ENCODE measurements at regions not wholly inside any gene's neighbourhood (a gene's known extent, or its start where the extent isn't known, plus 50 kb on each side); places are given as distances from the start of the nearest gene placed in this dataset.

- Histone ChIP-seq H3K36me3 (ENCODE audit: control insufficient read depth in 4 of 4, insufficient read depth in 4 of 4, low read length in 3 of 4) (no peaks in the 10 kb centered on the region), H3K27ac (ENCODE audit: insufficient read depth in 1 of 2, low read depth in 1 of 2, low read length in 2 of 2, poor library complexity in 1 of 2, severe bottlenecking in 2 of 2) (no peak overlapping the region), H3K4me3 (ENCODE audit: control insufficient read depth in 1 of 7, extremely low read depth in 1 of 7, insufficient read depth in 4 of 7, low read depth in 2 of 7, low read length in 6 of 7) (no peak overlapping the region), H3K27me3 (replicated peaks in 2 of 5; ENCODE audit: control insufficient read depth in 4 of 5, insufficient read depth in 5 of 5, low read length in 4 of 5) (no peaks in the 10 kb centered on the region), H3K9me3 (ENCODE audit: control extremely low read depth in 1 of 5, control insufficient read depth in 4 of 5, insufficient read depth in 2 of 5, low read depth in 1 of 5, low read length in 4 of 5) (no peaks in the 10 kb centered on the region), H3K4me1 (ENCODE audit: control extremely low read depth in 1 of 4, control insufficient read depth in 4 of 4, insufficient read depth in 4 of 4, low read length in 3 of 4) (no peaks in the 10 kb centered on the region)
- CTCF ChIA-PET: no interaction called here
- no peak for DNase-seq
- POLR2A ChIA-PET: no interaction called here
- no CpG with 5 or more reads among the region's 3 CpGs for WGBS (ENCODE audit: insufficient coverage)
Observed at GRCh38 chrY:15600565-15600964, 1076.2 kb downstream of the NLGN4Y start.

GRCh38 chrY:15624370-15624769 is 1100.0 kb downstream of the NLGN4Y start:
- DNase-seq: no peak
- Histone ChIP-seq H3K4me3 (ENCODE audit: control insufficient read depth in 1 of 7, extremely low read depth in 1 of 7, insufficient read depth in 4 of 7, low read depth in 2 of 7, low read length in 6 of 7) (no peak overlapping the region), H3K9me3 (ENCODE audit: control extremely low read depth in 1 of 5, control insufficient read depth in 4 of 5, insufficient read depth in 2 of 5, low read depth in 1 of 5, low read length in 4 of 5) (no peaks in the 10 kb centered on the region), H3K36me3 (ENCODE audit: control insufficient read depth in 4 of 4, insufficient read depth in 4 of 4, low read length in 3 of 4) (no peaks in the 10 kb centered on the region), H3K27ac (ENCODE audit: insufficient read depth in 1 of 2, low read depth in 1 of 2, low read length in 2 of 2, poor library complexity in 1 of 2, severe bottlenecking in 2 of 2) (no peak overlapping the region), H3K4me1 (ENCODE audit: control extremely low read depth in 1 of 4, control insufficient read depth in 4 of 4, insufficient read depth in 4 of 4, low read length in 3 of 4) (no peaks in the 10 kb centered on the region), H3K27me3 (replicated peaks in 2 of 5; ENCODE audit: control insufficient read depth in 4 of 5, insufficient read depth in 5 of 5, low read length in 4 of 5) (no peaks in the 10 kb centered on the region)
- CTCF ChIA-PET: no interaction called here
- POLR2A ChIA-PET: no interaction called here

- Histone ChIP-seq H3K27me3 (replicated peaks in 2 of 5; ENCODE audit: control insufficient read depth in 4 of 5, insufficient read depth in 5 of 5, low read length in 4 of 5) (no peaks in the 10 kb centered on the region), H3K27ac (ENCODE audit: insufficient read depth in 1 of 2, low read depth in 1 of 2, low read length in 2 of 2, poor library complexity in 1 of 2, severe bottlenecking in 2 of 2) (no peak overlapping the region), H3K36me3 (ENCODE audit: control insufficient read depth in 4 of 4, insufficient read depth in 4 of 4, low read length in 3 of 4) (no peaks in the 10 kb centered on the region), H3K4me3 (ENCODE audit: control insufficient read depth in 1 of 7, extremely low read depth in 1 of 7, insufficient read depth in 4 of 7, low read depth in 2 of 7, low read length in 6 of 7) (no peak overlapping the region), H3K4me1 (ENCODE audit: control extremely low read depth in 1 of 4, control insufficient read depth in 4 of 4, insufficient read depth in 4 of 4, low read length in 3 of 4) (no peaks in the 10 kb centered on the region), H3K9me3 (ENCODE audit: control extremely low read depth in 1 of 5, control insufficient read depth in 4 of 5, insufficient read depth in 2 of 5, low read depth in 1 of 5, low read length in 4 of 5) (no peaks in the 10 kb centered on the region)
- CTCF ChIA-PET: no interaction called here
- DNase-seq: no peak
- POLR2A ChIA-PET: no interaction called here
- WGBS (ENCODE audit: insufficient coverage): no CpG with 5 or more reads among the region's 2 CpGs
Observed at GRCh38 chrY:15624928-15625327, 1100.6 kb downstream of the NLGN4Y start.

- Histone ChIP-seq H3K4me1 (ENCODE audit: control extremely low read depth in 1 of 4, control insufficient read depth in 4 of 4, insufficient read depth in 4 of 4, low read length in 3 of 4) (no peaks in the 10 kb centered on the region), H3K27me3 (replicated peaks in 2 of 5; ENCODE audit: control insufficient read depth in 4 of 5, insufficient read depth in 5 of 5, low read length in 4 of 5) (no peaks in the 10 kb centered on the region), H3K27ac (ENCODE audit: insufficient read depth in 1 of 2, low read depth in 1 of 2, low read length in 2 of 2, poor library complexity in 1 of 2, severe bottlenecking in 2 of 2) (no peak overlapping the region), H3K4me3 (ENCODE audit: control insufficient read depth in 1 of 7, extremely low read depth in 1 of 7, insufficient read depth in 4 of 7, low read depth in 2 of 7, low read length in 6 of 7) (no peak overlapping the region), H3K9me3 (ENCODE audit: control extremely low read depth in 1 of 5, control insufficient read depth in 4 of 5, insufficient read depth in 2 of 5, low read depth in 1 of 5, low read length in 4 of 5) (no peaks in the 10 kb centered on the region), H3K36me3 (ENCODE audit: control insufficient read depth in 4 of 4, insufficient read depth in 4 of 4, low read length in 3 of 4) (no peaks in the 10 kb centered on the region)
- CTCF ChIA-PET: no interaction called here
- POLR2A ChIA-PET: no interaction called here
- no peak for DNase-seq
Observed at GRCh38 chrY:15648198-15648597, 1123.9 kb downstream of the NLGN4Y start.

- POLR2A ChIA-PET: no interaction called here
- H3K4me3 ChIP-seq (ENCODE audit: control insufficient read depth in 1 of 7, extremely low read depth in 1 of 7, insufficient read depth in 4 of 7, low read depth in 2 of 7, low read length in 6 of 7): no peak overlapping the region
- no peaks in the 10 kb centered on the region for H3K36me3 ChIP-seq (ENCODE audit: control insufficient read depth in 4 of 4, insufficient read depth in 4 of 4, low read length in 3 of 4)
- H3K4me1 ChIP-seq (ENCODE audit: control extremely low read depth in 1 of 4, control insufficient read depth in 4 of 4, insufficient read depth in 4 of 4, low read length in 3 of 4): no peaks in the 10 kb centered on the region
- WGBS (ENCODE audit: insufficient coverage): no CpG with 5 or more reads among the region's 2 CpGs
- H3K9me3 ChIP-seq (ENCODE audit: control extremely low read depth in 1 of 5, control insufficient read depth in 4 of 5, insufficient read depth in 2 of 5, low read depth in 1 of 5, low read length in 4 of 5): no peaks in the 10 kb centered on the region
- no peak for DNase-seq
- H3K27me3 ChIP-seq (replicated peaks in 2 of 5; ENCODE audit: control insufficient read depth in 4 of 5, insufficient read depth in 5 of 5, low read length in 4 of 5): no peaks in the 10 kb centered on the region
- H3K27ac ChIP-seq (ENCODE audit: insufficient read depth in 1 of 2, low read depth in 1 of 2, low read length in 2 of 2, poor library complexity in 1 of 2, severe bottlenecking in 2 of 2): no peak overlapping the region
- CTCF ChIA-PET: no interaction called here
Observed at GRCh38 chrY:15650056-15650455, 1125.7 kb downstream of the NLGN4Y start.

GRCh38 chrY:15688531-15688930 is 1164.2 kb downstream of the NLGN4Y start:
- H3K36me3 ChIP-seq (ENCODE audit: control insufficient read depth in 4 of 4, insufficient read depth in 4 of 4, low read length in 3 of 4): no peaks in the 10 kb centered on the region
- no peaks in the 10 kb centered on the region for H3K4me1 ChIP-seq (ENCODE audit: control extremely low read depth in 1 of 4, control insufficient read depth in 4 of 4, insufficient read depth in 4 of 4, low read length in 3 of 4)
- no peak for DNase-seq
- no peak overlapping the region for H3K4me3 ChIP-seq (ENCODE audit: control insufficient read depth in 1 of 7, extremely low read depth in 1 of 7, insufficient read depth in 4 of 7, low read depth in 2 of 7, low read length in 6 of 7)
- H3K9me3 ChIP-seq (ENCODE audit: control extremely low read depth in 1 of 5, control insufficient read depth in 4 of 5, insufficient read depth in 2 of 5, low read depth in 1 of 5, low read length in 4 of 5): no peaks in the 10 kb centered on the region
- no peaks in the 10 kb centered on the region for H3K27me3 ChIP-seq (replicated peaks in 2 of 5; ENCODE audit: control insufficient read depth in 4 of 5, insufficient read depth in 5 of 5, low read length in 4 of 5)
- POLR2A ChIA-PET: no interaction called here
- no peak overlapping the region for H3K27ac ChIP-seq (ENCODE audit: insufficient read depth in 1 of 2, low read depth in 1 of 2, low read length in 2 of 2, poor library complexity in 1 of 2, severe bottlenecking in 2 of 2)
- WGBS (ENCODE audit: insufficient coverage): no CpG with 5 or more reads among the region's 1 CpG
- CTCF ChIA-PET: no interaction called here

- no peak overlapping the region for H3K4me3 ChIP-seq (ENCODE audit: control insufficient read depth in 1 of 7, extremely low read depth in 1 of 7, insufficient read depth in 4 of 7, low read depth in 2 of 7, low read length in 6 of 7)
- H3K4me1 ChIP-seq (ENCODE audit: control extremely low read depth in 1 of 4, control insufficient read depth in 4 of 4, insufficient read depth in 4 of 4, low read length in 3 of 4): no peaks in the 10 kb centered on the region
- ChIA-PET POLR2A (no interaction called here), CTCF (no interaction called here)
- no peaks in the 10 kb centered on the region for H3K36me3 ChIP-seq (ENCODE audit: control insufficient read depth in 4 of 4, insufficient read depth in 4 of 4, low read length in 3 of 4)
- DNase-seq: no peak
- no peaks in the 10 kb centered on the region for H3K9me3 ChIP-seq (ENCODE audit: control extremely low read depth in 1 of 5, control insufficient read depth in 4 of 5, insufficient read depth in 2 of 5, low read depth in 1 of 5, low read length in 4 of 5)
- no CpG with 5 or more reads among the region's 1 CpG for WGBS (ENCODE audit: insufficient coverage)
- no peak overlapping the region for H3K27ac ChIP-seq (ENCODE audit: insufficient read depth in 1 of 2, low read depth in 1 of 2, low read length in 2 of 2, poor library complexity in 1 of 2, severe bottlenecking in 2 of 2)
- H3K27me3 ChIP-seq (replicated peaks in 2 of 5; ENCODE audit: control insufficient read depth in 4 of 5, insufficient read depth in 5 of 5, low read length in 4 of 5): no peaks in the 10 kb centered on the region
Observed at GRCh38 chrY:15689994-15690393, 1165.7 kb downstream of the NLGN4Y start.

- ChIA-PET CTCF (no interaction called here), POLR2A (no interaction called here)
- no CpG with 5 or more reads among the region's 1 CpG for WGBS (ENCODE audit: insufficient coverage)
- no peak for DNase-seq
- no peaks in the 10 kb centered on the region for H3K36me3 ChIP-seq (ENCODE audit: control insufficient read depth in 4 of 4, insufficient read depth in 4 of 4, low read length in 3 of 4)
- H3K4me3 ChIP-seq (ENCODE audit: control insufficient read depth in 1 of 7, extremely low read depth in 1 of 7, insufficient read depth in 4 of 7, low read depth in 2 of 7, low read length in 6 of 7): no peak overlapping the region
- no peaks in the 10 kb centered on the region for H3K9me3 ChIP-seq (ENCODE audit: control extremely low read depth in 1 of 5, control insufficient read depth in 4 of 5, insufficient read depth in 2 of 5, low read depth in 1 of 5, low read length in 4 of 5)
- no peaks in the 10 kb centered on the region for H3K4me1 ChIP-seq (ENCODE audit: control extremely low read depth in 1 of 4, control insufficient read depth in 4 of 4, insufficient read depth in 4 of 4, low read length in 3 of 4)
- no peak overlapping the region for H3K27ac ChIP-seq (ENCODE audit: insufficient read depth in 1 of 2, low read depth in 1 of 2, low read length in 2 of 2, poor library complexity in 1 of 2, severe bottlenecking in 2 of 2)
- no peaks in the 10 kb centered on the region for H3K27me3 ChIP-seq (replicated peaks in 2 of 5; ENCODE audit: control insufficient read depth in 4 of 5, insufficient read depth in 5 of 5, low read length in 4 of 5)
Observed at GRCh38 chrY:15702131-15702530, 1177.8 kb downstream of the NLGN4Y start.
